H1 (cell line): ENCODE measurements at regions not wholly inside any gene's neighbourhood (a gene's known extent, or its start where the extent isn't known, plus 50 kb on each side); places are given as distances from the start of the nearest gene placed in this dataset.

Experiments used
- CTCF ChIA-PET: fragments of 300-600 bp; sonication (Branson Sonifier 250); formaldehyde crosslinking; loops from one replicate; lab custom pipeline; 2021; ENCODE audit not compliant: partially characterized antibody; lab: Charles Lee
- POLR2A ChIA-PET: fragments of 300-600 bp; sonication (Branson Sonifier 250); formaldehyde crosslinking; loops from one replicate; lab custom pipeline; 2021; ENCODE audit warnings: inconsistent platforms; ENCODE audit not compliant: partially characterized antibody; lab: Charles Lee
- DNase-seq, 2 experiments: peaks; one replicate each; pipeline versions ENCODE4 v3.0.0 to v3.0.0-alpha.2; 2010 to 2022; ENCODE audit warnings: low spot score in 2 of 2, low read depth in 1 of 2, mixed read lengths in 1 of 2
- FAIRE-seq: peaks from 2 replicates; lab custom pipeline; 2011; peaks lifted over from hg19 to GRCh38; lab: Jason Lieb, UNC
- H2AFZ ChIP-seq: 2 replicates; pipeline ENCODE4 v1.8.1; 2012; ENCODE audit warnings: low read length, inconsistent platforms
- H2AK5ac ChIP-seq: 2 replicates; pipeline ENCODE4 v1.6.1; 2013; ENCODE audit warnings: low read depth, low read length
- H2BK120ac ChIP-seq: replicated peaks from 2 replicates; pipeline ENCODE3; 2013; ENCODE audit warnings: low read depth, low read length, inconsistent platforms
- H2BK12ac ChIP-seq: 2 replicates; pipeline ENCODE4 v1.6.1; 2013; ENCODE audit warnings: low read depth, low read length
- H2BK15ac ChIP-seq: 2 replicates; pipeline ENCODE4 v1.6.1; 2013; ENCODE audit warnings: low read length
- H2BK20ac ChIP-seq: 2 replicates; pipeline ENCODE4 v1.6.1; 2013; ENCODE audit warnings: low read length
- H2BK5ac ChIP-seq: 2 replicates; pipeline ENCODE4 v1.6.1; 2013; ENCODE audit warnings: low read depth, low read length
- H3K14ac ChIP-seq: 2 replicates; pipeline ENCODE4 v1.6.1; 2013; ENCODE audit warnings: inconsistent platforms; ENCODE audit not compliant: insufficient read length
- H3K18ac ChIP-seq: 2 replicates; pipeline ENCODE4 v1.6.1; 2013; ENCODE audit warnings: low read length; ENCODE audit errors: extremely low read depth
- H3K23ac ChIP-seq: 2 replicates; pipeline ENCODE4 v1.6.1; 2013; ENCODE audit warnings: inconsistent platforms; ENCODE audit not compliant: insufficient read length
- H3K23me2 ChIP-seq: 2 replicates; pipeline ENCODE4 v1.6.1; 2013; ENCODE audit warnings: low read depth, low read length
- H3K27ac ChIP-seq: 2 replicates; pipeline ENCODE4 v1.6.1; 2011; ENCODE audit warnings: low read depth, low read length, inconsistent platforms
- H3K27me3 ChIP-seq, 4 experiments: replicated peaks in 1 of 4; 1 replicate in 1 of 4; 2 replicates in 3 of 4; pipeline versions ENCODE4 v1.6.1 to v1.8.1; 2011 to 2013; ENCODE audit warnings: low read length in 3 of 4, mild to moderate bottlenecking in 3 of 4, inconsistent platforms in 2 of 4, mixed read lengths in 2 of 4, moderate library complexity in 1 of 4; ENCODE audit not compliant: control insufficient read depth in 3 of 4, insufficient read depth in 3 of 4; ENCODE audit errors: extremely low read depth in 1 of 4
- H3K36me3 ChIP-seq, 4 experiments: 2 replicates each; pipeline versions ENCODE4 v1.6.1 to v1.8.1; 2011 to 2013; ENCODE audit warnings: mild to moderate bottlenecking in 4 of 4, low read length in 3 of 4, moderate library complexity in 2 of 4, control low read depth in 1 of 4, inconsistent platforms in 1 of 4; ENCODE audit not compliant: insufficient read depth in 4 of 4, control insufficient read depth in 2 of 4
- H3K4ac ChIP-seq: replicated peaks from 2 replicates; pipeline ENCODE3; 2013; ENCODE audit warnings: low read length, low read depth, mixed read lengths, inconsistent platforms; ENCODE audit not compliant: insufficient read length
- H3K4me1 ChIP-seq, 4 experiments: replicated peaks in 1 of 4; 1 replicate in 1 of 4; 2 replicates in 3 of 4; pipeline versions ENCODE4 v1.6.1 to v1.8.1; 2011 to 2013; ENCODE audit warnings: low read length in 3 of 4, inconsistent platforms in 2 of 4, mixed read lengths in 1 of 4; ENCODE audit not compliant: insufficient read depth in 4 of 4, control insufficient read depth in 3 of 4
- H3K4me2 ChIP-seq, 2 experiments: 2 replicates each; pipeline versions ENCODE4 v1.6.1 to v1.8.1; 2011 to 2013; ENCODE audit warnings: low read depth in 2 of 2, low read length in 2 of 2, control low read depth in 1 of 2, inconsistent platforms in 1 of 2, mild to moderate bottlenecking in 1 of 2; ENCODE audit not compliant: insufficient read depth in 1 of 2
- H3K4me3 ChIP-seq, 4 experiments: fragments of 200-600, 300-600 bp in 1 of 4; sonication (generic), shearing (Covaris generic), sonication (Bioruptor Twin) in 1 of 4; 2 replicates each; pipeline versions ENCODE4 v1.5.1 to v1.8.1; 2011 to 2016; ENCODE audit warnings: low read length in 4 of 4, low read depth in 3 of 4, control low read depth in 2 of 4, inconsistent platforms in 2 of 4, mild to moderate bottlenecking in 2 of 4, mixed read lengths in 1 of 4, moderate library complexity in 1 of 4; ENCODE audit not compliant: insufficient read depth in 2 of 4; ENCODE audit errors: extremely low read depth in 1 of 4
- H3K56ac ChIP-seq: replicated peaks from 2 replicates; pipeline ENCODE3; 2013; ENCODE audit warnings: low read depth, mild to moderate bottlenecking, mixed read lengths, low read length, inconsistent platforms; ENCODE audit not compliant: insufficient read length
- H3K79me1 ChIP-seq: 2 replicates; pipeline ENCODE4 v1.6.1; 2013; ENCODE audit warnings: low read depth, low read length, control low read depth
- H3K79me2 ChIP-seq, 2 experiments: 2 replicates each; pipeline versions ENCODE4 v1.6.1 to v1.8.1; 2012 to 2013; ENCODE audit warnings: low read length in 2 of 2, mild to moderate bottlenecking in 2 of 2, inconsistent platforms in 1 of 2; ENCODE audit not compliant: insufficient read depth in 2 of 2, control insufficient read depth in 1 of 2
- H3K9ac ChIP-seq, 4 experiments: replicated peaks in 1 of 4; 1 replicate in 1 of 4; 2 replicates in 3 of 4; pipeline versions ENCODE4 v1.6.1 to v1.8.1; 2011 to 2013; ENCODE audit warnings: low read depth in 3 of 4, low read length in 3 of 4, control low read depth in 2 of 4, mild to moderate bottlenecking in 2 of 4, moderate library complexity in 2 of 4, inconsistent platforms in 1 of 4; ENCODE audit errors: extremely low read depth in 1 of 4
- H3K9me3 ChIP-seq, 2 experiments: 2 replicates each; pipeline versions ENCODE4 v1.6.1 to v1.8.1; 2012 to 2013; ENCODE audit warnings: mild to moderate bottlenecking in 2 of 2, moderate library complexity in 2 of 2, control low read depth in 1 of 2, inconsistent platforms in 1 of 2, low read depth in 1 of 2, low read length in 1 of 2, mixed read lengths in 1 of 2; ENCODE audit not compliant: insufficient read depth in 2 of 2
- H4K20me1 ChIP-seq, 2 experiments: replicated peaks in 1 of 2; 2 replicates each; pipeline versions ENCODE3 to v1.8.1; 2011 to 2013; ENCODE audit warnings: inconsistent platforms in 2 of 2, low read length in 2 of 2, mild to moderate bottlenecking in 1 of 2; ENCODE audit not compliant: insufficient read depth in 2 of 2, control insufficient read depth in 1 of 2
- H4K5ac ChIP-seq: 2 replicates; pipeline ENCODE4 v1.6.1; 2013; ENCODE audit warnings: low read length, low read depth, mixed read lengths, inconsistent platforms; ENCODE audit not compliant: insufficient read length
- H4K8ac ChIP-seq: 2 replicates; pipeline ENCODE4 v1.8.0; 2013; ENCODE audit warnings: mild to moderate bottlenecking, moderate library complexity, low read length, inconsistent platforms; ENCODE audit not compliant: insufficient read depth; ENCODE audit errors: extremely low read depth
- H4K91ac ChIP-seq: replicated peaks from 2 replicates; pipeline ENCODE3; 2013; ENCODE audit warnings: low read length, mixed read lengths, inconsistent platforms; ENCODE audit not compliant: insufficient read length
- JUND ChIP-seq: IDR thresholded peaks from 2 replicates; pipeline ENCODE4 v1.6.1; 2011; ENCODE audit warnings: mild to moderate bottlenecking, improper control_type of control experiment, low read length
- PHF8 ChIP-seq: fragments of 200-600 bp; sonication (generic); conservative IDR thresholded peaks from 2 replicates; pipeline ENCODE4 v1.7.1; 2012; ENCODE audit warnings: low read depth, mild to moderate bottlenecking, inconsistent platforms, low read length, moderate library complexity
- POU5F1 ChIP-seq: IDR thresholded peaks from 2 replicates; pipeline ENCODE4 v1.6.1; 2011; ENCODE audit warnings: low read depth, mild to moderate bottlenecking, low read length, moderate library complexity
- USF2 ChIP-seq: IDR thresholded peaks from 2 replicates; pipeline ENCODE4 v1.6.1; 2011; ENCODE audit warnings: low read length, improper control_type of control experiment
- WGBS, 2 experiments: shearing (Covaris generic) in 1 of 2; methylation state at CpG; one replicate each; pipeline versions ENCODE4 v1.1.6 to v1.1.7; 2013 to 2015; ENCODE audit warnings: low lambda C conversion rate in 2 of 2, mixed read lengths in 2 of 2, inconsistent platforms in 1 of 2, low coverage in 1 of 2, missing lambda C conversion rate in 1 of 2; ENCODE audit not compliant: insufficient replicate concordance in 2 of 2, insufficient coverage in 1 of 2, insufficient read length in 1 of 2; ENCODE audit errors: extremely low coverage in 1 of 2, missing lambda C conversion rate in 1 of 2; 5-methylcytosine and 5-hydroxymethylcytosine counted together

DNA sequence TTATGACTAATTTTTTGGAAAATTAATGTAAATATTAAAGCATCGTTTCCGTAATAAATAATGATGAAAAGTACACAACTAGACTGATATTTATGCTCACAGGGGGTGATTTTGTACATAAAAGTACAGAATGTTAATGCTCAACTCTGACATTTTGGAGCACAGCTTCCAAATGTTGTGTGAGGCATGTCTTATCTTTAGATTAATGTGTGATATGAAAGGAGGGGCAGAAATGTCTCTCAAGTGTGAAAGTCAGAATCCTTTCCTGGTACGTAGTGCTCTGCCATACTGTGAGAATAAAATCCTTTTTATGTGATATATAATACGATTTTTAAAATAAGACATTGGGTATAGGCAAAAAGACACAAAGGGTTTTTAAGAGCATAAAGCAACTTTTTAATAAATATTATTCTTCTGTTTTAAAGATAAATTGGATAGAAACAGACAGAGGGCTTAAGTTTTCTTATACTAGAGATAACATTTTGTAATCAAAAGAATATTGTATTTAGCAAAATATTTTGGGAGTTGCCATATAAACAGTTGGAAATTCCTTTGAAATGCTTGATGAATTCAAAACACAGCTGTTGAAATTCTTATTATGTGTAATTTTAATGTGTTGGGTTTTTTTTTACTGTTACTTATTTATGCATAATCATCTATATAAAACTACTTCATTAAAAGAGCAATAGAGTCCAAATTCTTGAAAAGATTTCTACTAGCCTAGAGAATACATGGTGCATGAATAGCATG lies 389.7 kb downstream of the RAP2B start:
- Histone ChIP-seq H3K9me3 (no peaks in the 10 kb centered on the region), H3K79me1 (no peaks in the 10 kb centered on the region), H3K4me3 (no peak overlapping the region), H3K79me2 (no peaks in the 10 kb centered on the region), H3K27ac (no peak overlapping the region), H3K23ac (no peak overlapping the region), H4K20me1 (no peaks in the 10 kb centered on the region), H4K8ac (no peak overlapping the region), H3K4me2 (no peak overlapping the region), H3K18ac (no peak overlapping the region), H3K14ac (no peak overlapping the region), H2BK120ac (no peak overlapping the region), H2BK12ac (no peak overlapping the region), H3K4me1 (peaks cover 0 to 3% (median 1%) of the 10 kb centered on the region in 4 experiments; a peak in 1 of 7 replicates), H3K4ac (no peak overlapping the region), H4K5ac (no peak overlapping the region), H2BK15ac (no peak overlapping the region), H2AK5ac (no peak overlapping the region), H3K27me3 (no peaks in the 10 kb centered on the region), H2BK5ac (no peak overlapping the region), H3K9ac (no peak overlapping the region), H3K36me3 (no peaks in the 10 kb centered on the region), H3K56ac (no peak overlapping the region), H2AFZ (no peak overlapping the region), H4K91ac (no peak overlapping the region), H3K23me2 (no peaks in the 10 kb centered on the region), H2BK20ac (no peak overlapping the region)
- DNase-seq: no peak
- 75% methylated on average over 4 of the region's 4 CpGs; no CpG with 5 or more reads in 1 of the 2 experiments for WGBS, 2 experiments
- POLR2A ChIA-PET: no interaction called here
- no peak for FAIRE-seq
- TF ChIP-seq JUND: no peak
- no peak for TF ChIP-seq PHF8
- no peak for TF ChIP-seq USF2
- TF ChIP-seq POU5F1: no peak
- CTCF ChIA-PET: no interaction called here
